GM23248 (cell line): ENCODE measurements at regions not wholly inside any gene's neighbourhood (a gene's known extent, or its start where the extent isn't known, plus 50 kb on each side); places are given as distances from the start of the nearest gene placed in this dataset.

Experiments
- EZH2 ChIP-seq: fragments of 200-600 bp; sonication (generic); IDR thresholded peaks from 2 replicates; pipeline ENCODE4 v1.6.1; 2018; ENCODE audit warnings: antibody characterized with exemption, mild to moderate bottlenecking; ENCODE audit not compliant: insufficient read depth, poor library complexity, severe bottlenecking
- EZH2phosphoT487 ChIP-seq: fragments of 200-600 bp; sonication (generic); IDR thresholded peaks from 2 replicates; pipeline ENCODE4 v1.6.1; 2018; ENCODE audit warnings: antibody characterized with exemption, moderate library complexity, mild to moderate bottlenecking, low read depth; ENCODE audit not compliant: insufficient read depth

GRCh38 chr2:145064511-145064910 is 544.6 kb upstream of the ZEB2 start:
- TF ChIP-seq EZH2phosphoT487, result no peak
- no peak for TF ChIP-seq EZH2
